SK-N-SH (cell line): ENCODE measurements at regions not wholly inside any gene's neighbourhood (a gene's known extent, or its start where the extent isn't known, plus 50 kb on each side); places are given as distances from the start of the nearest gene placed in this dataset.

Experiments
- CHD2 ChIP-seq: fragments of 150-350 bp; IDR thresholded peaks from 2 replicates; pipeline ENCODE4 v1.6.1; 2018; ENCODE audit warnings: low read length; ENCODE audit not compliant: partially characterized antibody
- CTCF ChIP-seq: fragments of 200-600 bp; sonication (generic); IDR thresholded peaks from 2 replicates; pipeline ENCODE4 v1.6.1; 2017; ENCODE audit warnings: antibody characterized with exemption, mild to moderate bottlenecking, moderate library complexity
- ELF1 ChIP-seq: IDR thresholded peaks from 2 replicates; pipeline ENCODE4 v1.4.0; 2012
- EP300 ChIP-seq, 2 experiments: IDR thresholded peaks; 2 replicates each; pipeline versions ENCODE4 v1.4.0 to v1.6.1; 2012; ENCODE audit warnings: borderline replicate concordance in 1 of 2, low read depth in 1 of 2, low read length in 1 of 2
- MEF2A ChIP-seq: IDR thresholded peaks from 2 replicates; pipeline ENCODE4 v1.4.0; 2012; ENCODE audit warnings: low read depth, borderline replicate concordance
- MXI1 ChIP-seq: IDR thresholded peaks from 2 replicates; pipeline ENCODE4 v1.6.1; 2012; ENCODE audit warnings: mild to moderate bottlenecking, low read depth, low read length, improper control_type of control experiment
- POLR2AphosphoS5 ChIP-seq: IDR thresholded peaks from 2 replicates; pipeline ENCODE4 v1.6.1; 2012; ENCODE audit warnings: low read depth, low read length
- REST ChIP-seq: IDR thresholded peaks from 2 replicates; pipeline ENCODE4 v1.6.1; 2012; ENCODE audit warnings: mild to moderate bottlenecking, low read depth, low read length, moderate library complexity
- RXRA ChIP-seq: IDR thresholded peaks from 2 replicates; pipeline ENCODE4 v1.4.0; 2012; ENCODE audit warnings: low read depth, mild to moderate bottlenecking, borderline replicate concordance
- TAF1 ChIP-seq: IDR thresholded peaks from 2 replicates; pipeline ENCODE4 v1.6.1; 2012; ENCODE audit warnings: low read depth, mild to moderate bottlenecking, low read length, moderate library complexity, borderline replicate concordance
- TCF12 ChIP-seq: IDR thresholded peaks from 2 replicates; pipeline ENCODE4 v1.4.0; 2012
- USF2 ChIP-seq: fragments of 150-350 bp; IDR thresholded peaks from 2 replicates; pipeline ENCODE4 v1.6.1; 2017; ENCODE audit warnings: antibody characterized with exemption, low read length, low read depth, borderline replicate concordance

- TF ChIP-seq CTCF, result no peak
- TF ChIP-seq TCF12, result peak; percentile 91
- peak; percentile 81 for TF ChIP-seq CHD2
- no peak for TF ChIP-seq TAF1
- no peak for TF ChIP-seq REST
- TF ChIP-seq RXRA, result no peak
- TF ChIP-seq USF2, result no peak
- TF ChIP-seq ELF1, result no peak
- peak; percentile 30 to 94; a peak in 3 of 4 replicates for TF ChIP-seq EP300 (IDR thresholded peaks at IDR 0.05; ENCODE audit: borderline replicate concordance in 1 of 2, low read depth in 1 of 2, low read length in 1 of 2)
- TF ChIP-seq MXI1, result peak; percentile 79
- TF ChIP-seq POLR2AphosphoS5, result peak; percentile 74; the same call in 1 of the 2 replicates
- no peak for TF ChIP-seq MEF2A
These were observed 150.9 kb downstream of the MBL2 start for GRCh38 chr10:52621635-52622079.
